ENCODE measurements at regions not wholly inside any gene's neighbourhood (a gene's known extent, or its start where the extent isn't known, plus 50 kb on each side); places are given as distances from the start of the nearest gene placed in this dataset.

DNA sequence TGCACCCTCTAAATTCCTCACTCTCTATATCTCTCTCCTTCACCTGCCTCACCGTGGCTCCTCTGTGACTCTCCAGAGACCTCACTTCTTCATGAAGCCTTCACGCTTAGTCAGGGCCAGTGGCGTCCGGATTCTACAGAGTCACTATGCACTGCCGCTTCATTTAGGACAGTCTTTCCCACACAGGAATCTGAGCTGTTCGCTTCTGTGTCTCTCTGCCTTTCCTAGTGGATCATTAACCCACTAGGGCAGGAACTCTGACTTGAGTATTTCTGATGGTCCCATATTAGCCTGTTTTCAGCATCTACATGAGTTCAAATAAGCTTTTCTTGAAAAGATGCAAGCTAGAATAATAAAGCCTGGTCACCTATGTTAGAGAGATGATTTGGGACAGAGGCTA is 180.2 kb upstream of the DOK6 start:
- Histone ChIP-seq H3K36me3 (ENCODE audit: insufficient read depth, low read length) (no peaks in the 10 kb centered on the region), H2AFZ (ENCODE audit: low read depth, low read length) (no peak overlapping the region), H3K4me3 (ENCODE audit: low read length) (no peak overlapping the region), H3K9me3 (ENCODE audit: low read length) (no peaks in the 10 kb centered on the region), H3K9ac (ENCODE audit: low read length) (no peak overlapping the region), H3K27me3 (ENCODE audit: insufficient read depth, low read depth, low read length) (no peaks in the 10 kb centered on the region), H4K20me1 (ENCODE audit: insufficient read depth) (no peaks in the 10 kb centered on the region), H3K79me2 (replicated peaks; ENCODE audit: insufficient read depth, low read length) (no peaks in the 10 kb centered on the region), H3K9me2 (ENCODE audit: insufficient read depth, low read length) (no peaks in the 10 kb centered on the region), H3K4me2 (ENCODE audit: low read length) (no peak overlapping the region), H3K27ac (ENCODE audit: low read length) (no peak overlapping the region), H3F3A (ENCODE audit: insufficient read depth, low read length, poor library complexity, severe bottlenecking) (no peaks in the 10 kb centered on the region)
- TF ChIP-seq EZH2 (IDR thresholded peaks at IDR 0.05; ENCODE audit: borderline replicate concordance, insufficient read depth, low read length, poor library complexity, severe bottlenecking) (no peak), SMC3 (conservative IDR thresholded peaks at IDR 0.05; ENCODE audit: poor library complexity) (no peak), MXI1 (conservative IDR thresholded peaks at IDR 0.05; ENCODE audit: poor library complexity, severe bottlenecking) (no peak), TAF1 (IDR thresholded peaks at IDR 0.05; ENCODE audit: low read depth) (no peak), RAD21 (conservative IDR thresholded peaks at IDR 0.05) (no peak), EP300 (conservative IDR thresholded peaks at IDR 0.05; ENCODE audit: poor library complexity, severe bottlenecking) (no peak), POLR2AphosphoS5 (IDR thresholded peaks at IDR 0.05) (no peak)
- TF ChIP-seq, protein P1, sequence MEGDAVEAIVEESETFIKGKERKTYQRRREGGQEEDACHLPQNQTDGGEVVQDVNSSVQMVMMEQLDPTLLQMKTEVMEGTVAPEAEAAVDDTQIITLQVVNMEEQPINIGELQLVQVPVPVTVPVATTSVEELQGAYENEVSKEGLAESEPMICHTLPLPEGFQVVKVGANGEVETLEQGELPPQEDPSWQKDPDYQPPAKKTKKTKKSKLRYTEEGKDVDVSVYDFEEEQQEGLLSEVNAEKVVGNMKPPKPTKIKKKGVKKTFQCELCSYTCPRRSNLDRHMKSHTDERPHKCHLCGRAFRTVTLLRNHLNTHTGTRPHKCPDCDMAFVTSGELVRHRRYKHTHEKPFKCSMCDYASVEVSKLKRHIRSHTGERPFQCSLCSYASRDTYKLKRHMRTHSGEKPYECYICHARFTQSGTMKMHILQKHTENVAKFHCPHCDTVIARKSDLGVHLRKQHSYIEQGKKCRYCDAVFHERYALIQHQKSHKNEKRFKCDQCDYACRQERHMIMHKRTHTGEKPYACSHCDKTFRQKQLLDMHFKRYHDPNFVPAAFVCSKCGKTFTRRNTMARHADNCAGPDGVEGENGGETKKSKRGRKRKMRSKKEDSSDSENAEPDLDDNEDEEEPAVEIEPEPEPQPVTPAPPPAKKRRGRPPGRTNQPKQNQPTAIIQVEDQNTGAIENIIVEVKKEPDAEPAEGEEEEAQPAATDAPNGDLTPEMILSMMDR (IDR thresholded peaks at IDR 0.05; ENCODE audit: poor library complexity, severe bottlenecking) = no peak
- TF ChIP-seq, protein P2, sequence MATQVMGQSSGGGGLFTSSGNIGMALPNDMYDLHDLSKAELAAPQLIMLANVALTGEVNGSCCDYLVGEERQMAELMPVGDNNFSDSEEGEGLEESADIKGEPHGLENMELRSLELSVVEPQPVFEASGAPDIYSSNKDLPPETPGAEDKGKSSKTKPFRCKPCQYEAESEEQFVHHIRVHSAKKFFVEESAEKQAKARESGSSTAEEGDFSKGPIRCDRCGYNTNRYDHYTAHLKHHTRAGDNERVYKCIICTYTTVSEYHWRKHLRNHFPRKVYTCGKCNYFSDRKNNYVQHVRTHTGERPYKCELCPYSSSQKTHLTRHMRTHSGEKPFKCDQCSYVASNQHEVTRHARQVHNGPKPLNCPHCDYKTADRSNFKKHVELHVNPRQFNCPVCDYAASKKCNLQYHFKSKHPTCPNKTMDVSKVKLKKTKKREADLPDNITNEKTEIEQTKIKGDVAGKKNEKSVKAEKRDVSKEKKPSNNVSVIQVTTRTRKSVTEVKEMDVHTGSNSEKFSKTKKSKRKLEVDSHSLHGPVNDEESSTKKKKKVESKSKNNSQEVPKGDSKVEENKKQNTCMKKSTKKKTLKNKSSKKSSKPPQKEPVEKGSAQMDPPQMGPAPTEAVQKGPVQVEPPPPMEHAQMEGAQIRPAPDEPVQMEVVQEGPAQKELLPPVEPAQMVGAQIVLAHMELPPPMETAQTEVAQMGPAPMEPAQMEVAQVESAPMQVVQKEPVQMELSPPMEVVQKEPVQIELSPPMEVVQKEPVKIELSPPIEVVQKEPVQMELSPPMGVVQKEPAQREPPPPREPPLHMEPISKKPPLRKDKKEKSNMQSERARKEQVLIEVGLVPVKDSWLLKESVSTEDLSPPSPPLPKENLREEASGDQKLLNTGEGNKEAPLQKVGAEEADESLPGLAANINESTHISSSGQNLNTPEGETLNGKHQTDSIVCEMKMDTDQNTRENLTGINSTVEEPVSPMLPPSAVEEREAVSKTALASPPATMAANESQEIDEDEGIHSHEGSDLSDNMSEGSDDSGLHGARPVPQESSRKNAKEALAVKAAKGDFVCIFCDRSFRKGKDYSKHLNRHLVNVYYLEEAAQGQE (IDR thresholded peaks at IDR 0.05; ENCODE audit: borderline replicate concordance) = no peak

DNA sequence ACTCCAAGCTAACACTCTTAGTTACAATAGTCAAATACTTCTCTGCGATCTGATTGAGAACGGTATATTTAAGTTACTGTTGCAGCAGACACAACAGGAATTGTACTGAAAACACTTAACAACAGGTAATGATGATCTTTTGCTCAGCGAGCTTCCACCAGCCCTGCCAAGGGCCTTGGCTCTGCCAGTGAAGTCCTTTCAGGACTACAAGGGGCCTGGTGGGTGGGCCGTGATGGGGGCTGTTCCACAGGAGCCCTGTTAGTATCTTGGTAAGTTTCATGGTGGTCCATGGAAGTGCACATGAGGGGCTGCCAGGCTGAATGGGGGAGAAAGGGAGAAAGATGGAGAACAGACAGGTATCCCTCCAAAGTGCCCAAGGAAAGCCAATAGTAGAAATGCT is 178.6 kb upstream of the DOK6 start:
- no peaks in the 10 kb centered on the region for H3K36me3 ChIP-seq (ENCODE audit: insufficient read depth, low read length)
- no peak for TF ChIP-seq SMC3 (conservative IDR thresholded peaks at IDR 0.05; ENCODE audit: poor library complexity)
- TF ChIP-seq MXI1 (conservative IDR thresholded peaks at IDR 0.05; ENCODE audit: poor library complexity, severe bottlenecking) = no peak
- TF ChIP-seq EZH2 (IDR thresholded peaks at IDR 0.05; ENCODE audit: borderline replicate concordance, insufficient read depth, low read length, poor library complexity, severe bottlenecking) = no peak
- no peak for TF ChIP-seq POLR2AphosphoS5 (IDR thresholded peaks at IDR 0.05)
- TF ChIP-seq RAD21 (conservative IDR thresholded peaks at IDR 0.05) = no peak
- TF ChIP-seq, protein P1 (IDR thresholded peaks at IDR 0.05; ENCODE audit: poor library complexity, severe bottlenecking) = no peak
- TF ChIP-seq EP300 (conservative IDR thresholded peaks at IDR 0.05; ENCODE audit: poor library complexity, severe bottlenecking) = no peak
- TF ChIP-seq TAF1 (IDR thresholded peaks at IDR 0.05; ENCODE audit: low read depth) = no peak
- TF ChIP-seq, protein P2 (IDR thresholded peaks at IDR 0.05; ENCODE audit: borderline replicate concordance) = no peak
- no peaks in the 10 kb centered on the region for H3K79me2 ChIP-seq (replicated peaks; ENCODE audit: insufficient read depth, low read length)
- no peak overlapping the region for H3K9ac ChIP-seq (ENCODE audit: low read length)
- H4K20me1 ChIP-seq (ENCODE audit: insufficient read depth) = no peaks in the 10 kb centered on the region
- H3K4me2 ChIP-seq (ENCODE audit: low read length) = no peak overlapping the region
- no peaks in the 10 kb centered on the region for H3K9me2 ChIP-seq (ENCODE audit: insufficient read depth, low read length)
- no peak overlapping the region for H3K27ac ChIP-seq (ENCODE audit: low read length)
- H3F3A ChIP-seq (ENCODE audit: insufficient read depth, low read length, poor library complexity, severe bottlenecking) = no peaks in the 10 kb centered on the region
- no peak overlapping the region for H2AFZ ChIP-seq (ENCODE audit: low read depth, low read length)
- no peaks in the 10 kb centered on the region for H3K27me3 ChIP-seq (ENCODE audit: insufficient read depth, low read depth, low read length)
- no peak overlapping the region for H3K4me3 ChIP-seq (ENCODE audit: low read length)
- no peaks in the 10 kb centered on the region for H3K9me3 ChIP-seq (ENCODE audit: low read length)

All from neural cell (in vitro differentiated cells).